Naive thymus-derived CD8-positive, alpha-beta T cell (primary cell): ENCODE measurements at regions not wholly inside any gene's neighbourhood (a gene's known extent, or its start where the extent isn't known, plus 50 kb on each side); places are given as distances from the start of the nearest gene placed in this dataset.
"Not testable (repeated sequence)": the region's sequence is repeated elsewhere in the genome, so short reads cannot be mapped to it uniquely, and the experiment has no call there.

ENCODE experiments used
- ATAC-seq, 2 donors: fragments of 150-1000 bp; cut with Tn5 transposase in 1 of 2; sonication (Bioruptor Pico), chemical (Tn5 transposase) in 1 of 2; 1 replicate in 1 of 2; 2 replicates in 1 of 2; pipeline ENCODE4 v1.10.0; 2021; ENCODE audit warnings: mild to moderate bottlenecking in 2 of 2, moderate library complexity in 2 of 2
- POLR2A ChIA-PET: fragments of 350-600 bp; sonication (Branson Sonifier 250); formaldehyde crosslinking; loops from one replicate; lab custom pipeline; 2021; ENCODE audit warnings: antibody characterized with exemption; lab: Charles Lee
- DNase-seq, 10 donors: peaks; one replicate each; pipeline versions ENCODE4 v3.0.0 to v3.0.0-alpha.2; 2020 to 2022
- H3K27ac Mint-ChIP-seq, 10 donors: one replicate each; pipeline ENCODE4 v1.8.0; 2020 to 2022; ENCODE audit warnings: mild to moderate bottlenecking in 10 of 10, mixed read lengths in 10 of 10, moderate library complexity in 4 of 10, inconsistent platforms in 1 of 10
- H3K27me3 Mint-ChIP-seq, 5 donors: one replicate each; pipeline ENCODE4 v1.8.0; 2021 to 2022; ENCODE audit warnings: mixed read lengths in 5 of 5
- H3K36me3 Mint-ChIP-seq, 3 donors: one replicate each; pipeline ENCODE4 v1.8.0; 2020 to 2022; ENCODE audit warnings: mixed read lengths in 3 of 3, mild to moderate bottlenecking in 2 of 3, inconsistent platforms in 1 of 3
- H3K4me1 Mint-ChIP-seq, 4 donors: one replicate each; pipeline ENCODE4 v1.8.0; 2021 to 2022; ENCODE audit warnings: mixed read lengths in 4 of 4
- H3K4me3 Mint-ChIP-seq, 10 donors: one replicate each; pipeline ENCODE4 v1.8.0; 2020 to 2022; ENCODE audit warnings: mild to moderate bottlenecking in 10 of 10, mixed read lengths in 10 of 10, moderate library complexity in 6 of 10, inconsistent platforms in 1 of 10
- H3K9me3 Mint-ChIP-seq, 9 donors: one replicate each; pipeline ENCODE4 v1.8.0; 2020 to 2022; ENCODE audit warnings: mixed read lengths in 9 of 9, mild to moderate bottlenecking in 3 of 9, inconsistent platforms in 1 of 9, moderate library complexity in 1 of 9

- Mint-ChIP-seq H3K36me3 (peaks cover 0 to 4% (median 0%) of the 10 kb centered on the region in 3 donors), H3K4me3 (no peak overlapping the region), H3K9me3 (peaks cover 0 to 24% (median 3%) of the 10 kb centered on the region in 9 donors), H3K27ac (no peak overlapping the region), H3K27me3 (no peaks in the 10 kb centered on the region), H3K4me1 (no peaks in the 10 kb centered on the region)
- no peak for DNase-seq
- no peak for ATAC-seq
- POLR2A ChIA-PET = no interaction called here
These were observed 578.7 kb upstream of the FBXO33 start for GRCh38 chr14:40010961-40011360.

- no peak overlapping the region for H3K27ac Mint-ChIP-seq
- no peak overlapping the region for H3K4me3 Mint-ChIP-seq
- peaks cover 0 to 4% (median 0%) of the 10 kb centered on the region in 3 donors for H3K36me3 Mint-ChIP-seq
- DNase-seq (no peak), ATAC-seq (no peak)
- no peaks in the 10 kb centered on the region for H3K4me1 Mint-ChIP-seq
- H3K27me3 Mint-ChIP-seq = no peaks in the 10 kb centered on the region
- H3K9me3 Mint-ChIP-seq = peaks cover 0 to 24% (median 3%) of the 10 kb centered on the region in 9 donors
- POLR2A ChIA-PET = no interaction called here
These were observed 577.5 kb upstream of the FBXO33 start for GRCh38 chr14:40009771-40010170.

GRCh38 chr14:40008345-40008744, 576.1 kb upstream of the FBXO33 start:
- not testable (repeated sequence) for H3K4me1 Mint-ChIP-seq

GRCh38 chr14:40004871-40005500, 572.8 kb upstream of the FBXO33 start:
- Mint-ChIP-seq H3K27me3 (no peaks in the 10 kb centered on the region), H3K36me3 (peaks cover 0 to 4% (median 0%) of the 10 kb centered on the region in 3 donors), H3K9me3 (peaks cover 0 to 6% (median 0%) of the 10 kb centered on the region in 9 donors), H3K4me1 (no peaks in the 10 kb centered on the region), H3K4me3 (no peak overlapping the region), H3K27ac (no peak overlapping the region)
- POLR2A ChIA-PET = no interaction called here
- DNase-seq (no peak), ATAC-seq (no peak)

More at GRCh38 chr14:40008345-40008744, 576.1 kb upstream of the FBXO33 start:
- ATAC-seq, H3K36me3 Mint-ChIP-seq, H3K27me3 Mint-ChIP-seq, DNase-seq, H3K4me3 Mint-ChIP-seq, POLR2A ChIA-PET, H3K27ac Mint-ChIP-seq: not testable (repeated sequence)
- peaks cover 0 to 24% (median 3%) of the 10 kb centered on the region in 9 donors for H3K9me3 Mint-ChIP-seq

GRCh38 chr14:40003773-40004172, 571.5 kb upstream of the FBXO33 start:
- Mint-ChIP-seq H3K9me3 (peaks cover 0 to 5% (median 0%) of the 10 kb centered on the region in 9 donors), H3K27ac (no peak overlapping the region), H3K27me3 (no peaks in the 10 kb centered on the region), H3K4me1 (no peaks in the 10 kb centered on the region), H3K36me3 (peaks cover 0 to 5% (median 0%) of the 10 kb centered on the region in 3 donors), H3K4me3 (no peak overlapping the region)
- ATAC-seq (no peak), DNase-seq (no peak)
- POLR2A ChIA-PET = no interaction called here

- no peak for DNase-seq
- no peaks in the 10 kb centered on the region for H3K4me1 Mint-ChIP-seq
- no peak for ATAC-seq
- H3K36me3 Mint-ChIP-seq = peaks cover 0 to 5% (median 0%) of the 10 kb centered on the region in 3 donors
- no peak overlapping the region for H3K4me3 Mint-ChIP-seq
- POLR2A ChIA-PET = no interaction called here
- H3K9me3 Mint-ChIP-seq = peaks cover 0 to 5% (median 0%) of the 10 kb centered on the region in 9 donors
- no peak overlapping the region for H3K27ac Mint-ChIP-seq
- no peaks in the 10 kb centered on the region for H3K27me3 Mint-ChIP-seq
These were observed 566.6 kb upstream of the FBXO33 start for GRCh38 chr14:39998854-39999253.

GRCh38 chr14:39998114-39998513, 565.9 kb upstream of the FBXO33 start:
- POLR2A ChIA-PET = no interaction called here
- no peak overlapping the region for H3K4me3 Mint-ChIP-seq
- H3K27me3 Mint-ChIP-seq = no peaks in the 10 kb centered on the region
- ATAC-seq (no peak), DNase-seq (no peak)
- peaks cover 0 to 5% (median 0%) of the 10 kb centered on the region in 3 donors for H3K36me3 Mint-ChIP-seq
- H3K4me1 Mint-ChIP-seq = no peaks in the 10 kb centered on the region
- H3K9me3 Mint-ChIP-seq = peaks cover 0 to 5% (median 0%) of the 10 kb centered on the region in 9 donors
- H3K27ac Mint-ChIP-seq = no peak overlapping the region

- POLR2A ChIA-PET = no interaction called here
- H3K4me3 Mint-ChIP-seq = no peak overlapping the region
- no peaks in the 10 kb centered on the region for H3K9me3 Mint-ChIP-seq
- H3K4me1 Mint-ChIP-seq = peaks cover 0 to 2% (median 0%) of the 10 kb centered on the region in 4 donors
- no peaks in the 10 kb centered on the region for H3K27me3 Mint-ChIP-seq
- H3K27ac Mint-ChIP-seq = no peak overlapping the region
- ATAC-seq = no peak
- no peak for DNase-seq
- H3K36me3 Mint-ChIP-seq = no peaks in the 10 kb centered on the region
These were observed 558.8 kb upstream of the FBXO33 start for GRCh38 chr14:39991041-39991440.

GRCh38 chr14:39988939-39989338, 556.7 kb upstream of the FBXO33 start:
- ATAC-seq (no peak), DNase-seq (peak in 2 of 10 donors; percentile 13 to 16)
- Mint-ChIP-seq H3K4me3 (no peak overlapping the region), H3K27ac (no peak overlapping the region), H3K27me3 (no peaks in the 10 kb centered on the region), H3K9me3 (no peaks in the 10 kb centered on the region), H3K4me1 (peaks cover 0 to 2% (median 0%) of the 10 kb centered on the region in 4 donors), H3K36me3 (no peaks in the 10 kb centered on the region)
- POLR2A ChIA-PET = no interaction called here

- Mint-ChIP-seq H3K4me1 (peaks cover 0 to 2% (median 0%) of the 10 kb centered on the region in 4 donors), H3K27me3 (no peaks in the 10 kb centered on the region), H3K36me3 (no peaks in the 10 kb centered on the region), H3K27ac (no peak overlapping the region), H3K4me3 (no peak overlapping the region), H3K9me3 (peaks cover 0 to 6% (median 0%) of the 10 kb centered on the region in 9 donors)
- ATAC-seq = no peak
- DNase-seq = no peak
- POLR2A ChIA-PET = no interaction called here
These were observed 552.1 kb upstream of the FBXO33 start for GRCh38 chr14:39984323-39984722.

- POLR2A ChIA-PET = no interaction called here
- Mint-ChIP-seq H3K9me3 (peaks cover 0 to 8% (median 2%) of the 10 kb centered on the region in 9 donors), H3K4me3 (no peak overlapping the region), H3K27me3 (no peaks in the 10 kb centered on the region), H3K36me3 (no peaks in the 10 kb centered on the region), H3K4me1 (no peaks in the 10 kb centered on the region), H3K27ac (no peak overlapping the region)
- no peak for ATAC-seq
- DNase-seq = no peak
These were observed 545.0 kb upstream of the FBXO33 start for GRCh38 chr14:39977198-39977597.

- Mint-ChIP-seq H3K27ac (no peak overlapping the region), H3K9me3 (peaks cover 0 to 7% (median 0%) of the 10 kb centered on the region in 9 donors), H3K4me1 (no peaks in the 10 kb centered on the region), H3K36me3 (no peaks in the 10 kb centered on the region), H3K27me3 (no peaks in the 10 kb centered on the region), H3K4me3 (no peak overlapping the region)
- POLR2A ChIA-PET = no interaction called here
- no peak for DNase-seq
- no peak for ATAC-seq
These were observed 541.8 kb upstream of the FBXO33 start for GRCh38 chr14:39974036-39974435.

GRCh38 chr14:39972704-39973103, 540.5 kb upstream of the FBXO33 start:
- no peak for ATAC-seq

GRCh38 chr14:39967885-39968284, 535.7 kb upstream of the FBXO33 start:
- Mint-ChIP-seq H3K4me1 (no peaks in the 10 kb centered on the region), H3K36me3 (no peaks in the 10 kb centered on the region), H3K27me3 (no peaks in the 10 kb centered on the region), H3K9me3 (peaks cover 0 to 12% (median 5%) of the 10 kb centered on the region in 9 donors), H3K4me3 (no peak overlapping the region), H3K27ac (no peak overlapping the region)
- no peak for ATAC-seq
- POLR2A ChIA-PET = no interaction called here
- no peak for DNase-seq

More at GRCh38 chr14:39972704-39973103, 540.5 kb upstream of the FBXO33 start:
- no peak for DNase-seq
- H3K4me1 Mint-ChIP-seq = no peaks in the 10 kb centered on the region
- H3K4me3 Mint-ChIP-seq = no peak overlapping the region
- H3K9me3 Mint-ChIP-seq = peaks cover 0 to 8% (median 0%) of the 10 kb centered on the region in 9 donors
- POLR2A ChIA-PET = no interaction called here
- no peak overlapping the region for H3K27ac Mint-ChIP-seq
- no peaks in the 10 kb centered on the region for H3K27me3 Mint-ChIP-seq
- no peaks in the 10 kb centered on the region for H3K36me3 Mint-ChIP-seq
